Transverse colon (tissue), 4 donors: ENCODE measurements at regions not wholly inside any gene's neighbourhood (a gene's known extent, or its start where the extent isn't known, plus 50 kb on each side); places are given as distances from the start of the nearest gene placed in this dataset.

Experiments
- CTCF ChIP-seq, 5 experiments: fragments of 200-600 bp in 3 of 5; fragments of 450-650 bp in 2 of 5; sonication (generic) in 3 of 5; IDR thresholded peaks; 1 replicate in 2 of 5; 2 replicates in 3 of 5; pipeline ENCODE4 v1.5.1; 2016 to 2017; ENCODE audit warnings: antibody characterized with exemption in 5 of 5, inconsistent platforms in 3 of 5, mild to moderate bottlenecking in 2 of 5, moderate library complexity in 1 of 5
- EP300 ChIP-seq: sonication (generic); formaldehyde crosslinking; IDR thresholded peaks from one replicate; pipeline ENCODE4 v1.6.1; 2017; ENCODE audit warnings: antibody characterized with exemption, low read depth
- POLR2A ChIP-seq: fragments of 450-650 bp; IDR thresholded peaks from one replicate; pipeline ENCODE4 v1.6.1; 2016; ENCODE audit warnings: antibody characterized with exemption, mild to moderate bottlenecking, moderate library complexity
- POLR2AphosphoS5 ChIP-seq, 3 donors: sonication (generic); formaldehyde crosslinking; IDR thresholded peaks; one replicate each; pipeline ENCODE4 v1.6.1; 2016; ENCODE audit warnings: antibody characterized with exemption in 3 of 3

- TF ChIP-seq POLR2A (no peak), CTCF (IDR thresholded peaks at IDR 0.05) (no peak), POLR2AphosphoS5 (IDR thresholded peaks at IDR 0.05) (no peak), EP300 (no peak)
Measured at GRCh38 chr20:4369119-4369797, 120.2 kb upstream of the ADRA1D start.
